Embryonic facial prominence (tissue), 1 donor: ENCODE measurements at regions not wholly inside any gene's neighbourhood (a gene's known extent, or its start where the extent isn't known, plus 50 kb on each side); places are given as distances from the start of the nearest gene placed in this dataset.

Source experiments
- DNase-seq: peaks from one replicate; pipeline ENCODE4 v3.0.0-alpha.2; 2016; ENCODE audit errors: extremely low spot score

DNA sequence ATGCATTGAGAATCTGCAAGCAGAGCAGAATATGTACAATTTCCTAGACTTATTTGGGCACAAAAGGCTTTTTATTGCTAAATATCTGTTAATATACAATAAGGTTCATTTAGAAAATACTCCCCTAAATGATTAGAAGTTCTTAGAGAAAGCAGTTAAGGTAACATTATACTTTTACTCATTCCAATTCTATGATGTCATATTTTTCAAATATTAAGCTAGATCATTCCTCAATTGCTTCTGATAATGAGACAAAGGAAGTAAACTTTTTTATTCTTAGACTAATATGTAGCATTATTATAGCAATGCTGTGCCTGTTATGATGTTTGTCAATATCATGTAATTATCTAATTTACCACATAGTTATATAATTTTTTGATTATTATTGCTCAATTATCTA lies 447.0 kb downstream of the SLC16A7 start:
- DNase-seq, result no peak

DNA sequence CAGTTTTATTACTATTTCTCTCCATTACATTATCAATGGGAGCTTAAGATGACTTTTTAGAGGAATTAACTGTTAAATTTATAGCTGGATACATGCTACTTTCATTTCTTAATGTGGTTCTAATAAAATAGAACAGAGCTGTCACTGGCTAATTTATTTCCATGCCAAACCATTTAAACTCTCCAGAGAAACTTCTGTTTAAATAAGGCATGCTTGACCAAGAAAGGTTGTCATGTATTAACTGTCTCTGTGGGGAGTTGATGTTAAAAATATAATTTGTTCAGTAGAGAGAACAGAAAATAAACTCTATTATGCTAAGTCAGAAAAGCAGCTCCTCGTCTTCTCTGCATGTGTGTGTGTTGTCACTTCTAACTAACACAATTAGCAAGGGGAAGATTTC lies 447.4 kb downstream of the SLC16A7 start:
- no peak for DNase-seq

DNA sequence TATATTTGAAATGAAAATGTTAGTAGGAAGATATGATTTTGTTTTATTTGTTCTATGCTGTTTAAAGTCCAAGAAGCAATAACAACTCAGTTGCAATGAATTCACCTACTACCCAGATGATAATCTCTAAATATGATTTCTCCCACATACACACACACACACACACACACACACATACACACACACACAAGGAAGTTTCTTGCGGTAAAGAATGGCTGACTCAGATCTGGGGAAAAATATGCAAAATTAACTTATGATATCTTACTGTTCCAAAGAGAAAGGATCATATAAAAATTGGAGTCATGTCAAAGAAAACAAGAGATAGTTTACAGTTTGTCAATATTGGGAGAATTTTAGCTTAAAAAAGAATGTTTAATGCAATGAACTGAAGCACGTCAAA lies 456.7 kb downstream of the SLC16A7 start:
- no peak for DNase-seq

- DNase-seq, result no peak
Measured at GRCh38 chr12:60059180-60059579, 463.4 kb downstream of the SLC16A7 start.

DNA sequence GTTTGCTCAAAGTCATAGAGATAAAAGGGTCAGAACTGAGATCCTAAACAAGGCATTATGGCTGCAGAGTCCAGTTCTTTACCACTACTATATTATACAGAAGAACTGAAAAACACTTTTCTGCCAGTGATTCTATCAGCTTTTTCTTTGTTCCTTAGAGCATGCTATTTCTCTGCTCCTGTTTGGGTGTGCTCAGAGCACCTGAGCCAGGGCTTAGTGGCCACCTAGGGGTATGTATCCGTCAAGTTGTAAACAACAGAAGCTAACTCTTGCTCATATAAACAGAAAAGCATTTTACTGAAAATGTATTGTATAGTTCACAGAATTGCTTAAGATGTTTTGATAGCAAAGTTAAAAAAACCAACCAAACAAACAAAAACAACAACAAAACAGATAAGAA lies 470.8 kb downstream of the SLC16A7 start:
- no peak for DNase-seq

DNA sequence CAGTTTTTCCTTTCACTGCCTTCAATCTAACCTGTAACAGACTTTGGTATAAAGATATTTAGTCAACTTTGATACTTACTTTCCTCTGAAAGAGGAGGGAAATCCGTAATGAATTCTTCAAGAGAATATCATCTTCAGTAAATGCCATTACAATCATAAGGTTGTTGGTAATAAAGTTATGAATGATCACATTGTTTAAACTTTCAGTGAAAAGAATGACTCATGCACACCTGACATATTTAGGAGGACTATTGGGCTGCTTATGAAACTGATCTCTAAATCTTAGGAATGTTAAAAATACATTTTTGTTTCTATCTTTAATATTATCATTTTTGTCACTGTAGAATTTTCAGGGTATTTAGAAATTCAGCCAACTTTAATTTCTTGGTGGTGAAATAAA lies 474.7 kb downstream of the SLC16A7 start:
- DNase-seq, result no peak

DNA sequence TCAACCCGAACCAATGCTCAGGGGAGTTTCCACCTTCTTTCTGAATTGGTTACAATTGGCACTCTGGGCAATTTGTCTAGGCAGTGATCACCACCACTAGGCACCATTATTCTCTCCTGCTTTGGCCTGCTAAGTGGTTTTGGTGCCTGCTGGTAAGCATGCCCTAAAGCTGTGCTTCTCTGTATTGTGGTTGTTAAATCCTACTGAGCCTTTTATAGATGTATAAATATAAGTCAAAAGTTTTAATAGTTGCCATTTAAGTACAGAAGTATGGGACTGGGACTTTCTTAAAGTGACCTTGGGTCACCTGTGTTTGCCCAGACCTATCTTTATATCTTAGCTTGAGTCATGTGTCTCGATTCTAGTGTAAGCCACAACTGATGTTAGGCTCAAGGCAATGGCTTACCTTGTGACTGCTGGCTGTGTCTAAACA lies 475.9 kb downstream of the SLC16A7 start:
- DNase-seq, result no peak

GRCh38 chr12:60072911-60073310 lies 477.1 kb downstream of the SLC16A7 start:
- DNase-seq, result no peak

DNA sequence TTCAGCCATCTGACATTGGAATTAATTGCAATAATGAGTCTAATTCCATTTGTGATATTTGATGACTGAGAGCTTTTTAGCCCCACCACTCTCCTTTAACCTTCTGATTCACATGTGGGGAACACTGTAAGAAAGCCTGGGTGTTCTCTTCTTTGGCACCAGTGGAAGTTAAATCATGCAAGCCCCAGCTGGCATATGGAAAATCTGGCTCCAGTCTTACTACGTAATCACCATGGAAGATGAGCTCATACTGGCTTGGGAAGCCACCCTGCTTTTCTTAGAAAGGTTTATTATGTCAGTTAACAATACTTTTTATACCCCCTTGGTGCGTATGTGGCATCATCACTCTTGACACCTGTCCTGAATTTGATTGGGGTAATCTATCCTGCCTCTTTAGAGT lies 479.3 kb downstream of the SLC16A7 start:
- DNase-seq, result no peak

- no peak for DNase-seq
Measured at GRCh38 chr12:60078026-60078425, 482.2 kb downstream of the SLC16A7 start.

DNA sequence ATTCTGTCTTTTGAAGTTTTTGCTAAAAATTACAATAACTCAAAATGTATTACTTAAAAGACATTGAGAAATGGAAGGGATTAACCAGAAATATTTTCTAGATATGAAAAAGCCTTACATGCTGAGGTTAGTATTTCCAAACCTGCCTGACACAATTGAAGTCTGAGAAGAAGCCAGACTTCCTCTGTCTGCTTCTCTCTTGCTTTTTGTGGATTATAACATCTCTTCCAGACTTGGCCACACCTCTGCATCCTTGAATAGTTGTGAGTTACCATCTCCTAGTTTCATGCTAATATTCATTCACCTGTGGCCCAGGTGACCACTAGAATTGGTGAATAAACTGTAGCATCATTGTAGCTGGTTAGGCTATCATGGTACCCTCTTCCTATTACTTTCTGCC lies 497.6 kb downstream of the SLC16A7 start:
- no peak for DNase-seq

DNA sequence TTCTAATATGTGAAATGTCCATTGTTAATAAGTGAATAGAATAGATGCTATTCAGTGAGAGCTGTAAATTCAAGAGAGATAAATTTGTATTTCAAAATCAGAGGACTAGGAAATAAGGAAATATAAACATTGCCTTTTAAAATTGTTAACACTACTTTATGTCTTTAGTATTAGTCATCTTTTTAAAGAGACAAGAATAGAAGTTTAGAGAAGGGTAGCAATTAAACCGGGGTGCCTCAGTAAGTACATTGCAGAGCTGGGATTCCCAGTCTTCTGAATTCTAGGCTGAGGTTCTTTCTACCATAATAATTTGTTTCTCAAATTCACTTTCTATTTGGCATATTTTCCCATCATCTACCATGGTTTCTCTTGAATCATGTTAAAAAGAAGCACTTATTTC lies 498.6 kb downstream of the SLC16A7 start:
- no peak for DNase-seq

DNA sequence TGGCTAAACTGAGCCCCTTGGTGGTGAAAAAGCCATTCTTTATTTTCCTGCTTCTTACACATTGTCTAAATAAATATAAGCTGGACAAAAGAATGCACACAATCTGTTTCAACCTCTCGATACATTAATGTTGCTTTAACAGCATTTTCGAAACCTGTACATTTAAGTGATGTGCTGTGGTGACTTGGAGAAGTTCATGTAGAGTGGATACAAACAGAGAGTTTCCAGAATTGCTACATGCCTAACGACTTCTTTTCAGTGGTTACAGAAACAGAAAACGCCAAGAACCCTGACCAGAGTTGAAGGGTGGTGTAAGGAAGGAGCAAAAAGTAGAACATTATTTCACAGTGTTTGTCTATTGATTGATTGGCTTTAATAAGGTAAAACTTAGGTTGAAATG lies 500.9 kb downstream of the SLC16A7 start:
- DNase-seq, result no peak

- no peak for DNase-seq
Measured at GRCh38 chr12:60100160-60100559, 504.3 kb downstream of the SLC16A7 start.

DNA sequence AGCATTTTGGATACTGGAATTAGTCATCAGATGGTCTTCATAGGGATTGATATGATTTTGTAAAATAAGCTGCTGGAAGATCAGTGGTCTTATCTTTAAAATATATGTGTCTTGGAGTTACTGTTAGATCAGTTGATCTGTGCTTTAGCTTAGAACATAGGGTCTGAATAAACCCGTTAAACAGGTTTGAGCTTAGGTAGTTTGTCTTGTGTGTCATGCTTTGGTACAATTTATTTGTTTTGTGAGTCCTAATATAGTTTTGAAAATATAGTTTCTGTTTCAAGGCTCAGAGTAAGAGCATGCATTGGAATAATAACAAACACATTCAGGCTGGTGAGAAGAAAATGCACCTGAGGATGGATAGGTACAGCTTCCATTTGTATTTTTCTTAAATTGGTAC lies 505.0 kb downstream of the SLC16A7 start:
- DNase-seq, result no peak

GRCh38 chr12:60101715-60102114 lies 505.9 kb downstream of the SLC16A7 start:
- DNase-seq, result no peak

GRCh38 chr12:60106214-60106613 lies 510.4 kb downstream of the SLC16A7 start:
- DNase-seq, result no peak

- no peak for DNase-seq
Measured at GRCh38 chr12:60107992-60108391, 512.2 kb downstream of the SLC16A7 start.

GRCh38 chr12:60112063-60112462 lies 516.2 kb downstream of the SLC16A7 start:
- no peak for DNase-seq

DNA sequence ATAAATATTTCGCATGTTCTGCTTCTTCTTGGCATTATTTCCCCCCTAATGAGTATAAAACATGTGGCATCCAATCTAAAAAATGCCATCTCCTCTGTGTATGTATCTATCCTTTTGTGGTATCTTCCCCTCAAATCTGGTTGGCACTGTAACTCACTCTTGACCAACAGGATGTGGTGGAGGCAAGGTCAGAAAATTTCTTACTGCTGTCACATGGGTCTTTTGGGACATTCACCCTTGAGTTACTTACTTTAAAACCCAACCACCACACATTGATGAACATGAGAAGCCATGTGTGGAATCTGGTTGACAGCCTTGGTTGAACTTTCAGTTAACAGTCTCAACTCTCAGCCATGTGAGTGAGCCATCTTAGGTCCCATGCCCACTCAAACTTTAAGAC lies 516.9 kb downstream of the SLC16A7 start:
- DNase-seq, result no peak

DNA sequence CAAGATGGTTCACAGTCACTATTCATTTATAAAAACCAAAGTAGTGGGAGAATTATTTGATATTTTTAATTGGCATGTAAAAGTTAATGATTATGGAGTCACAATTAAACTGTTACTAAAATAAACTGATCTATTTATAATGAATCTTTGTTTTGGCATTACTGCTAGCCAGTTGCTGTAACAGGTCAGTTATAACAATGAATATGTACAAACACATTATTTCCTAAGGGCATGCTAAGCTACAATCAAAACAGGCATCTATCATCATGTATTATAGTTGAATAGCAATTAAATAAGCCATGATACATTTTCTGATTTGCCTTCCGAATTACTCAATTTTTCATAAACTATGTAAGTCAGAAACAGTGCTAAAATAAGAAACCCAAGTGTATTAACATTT lies 518.3 kb downstream of the SLC16A7 start:
- DNase-seq, result no peak

DNA sequence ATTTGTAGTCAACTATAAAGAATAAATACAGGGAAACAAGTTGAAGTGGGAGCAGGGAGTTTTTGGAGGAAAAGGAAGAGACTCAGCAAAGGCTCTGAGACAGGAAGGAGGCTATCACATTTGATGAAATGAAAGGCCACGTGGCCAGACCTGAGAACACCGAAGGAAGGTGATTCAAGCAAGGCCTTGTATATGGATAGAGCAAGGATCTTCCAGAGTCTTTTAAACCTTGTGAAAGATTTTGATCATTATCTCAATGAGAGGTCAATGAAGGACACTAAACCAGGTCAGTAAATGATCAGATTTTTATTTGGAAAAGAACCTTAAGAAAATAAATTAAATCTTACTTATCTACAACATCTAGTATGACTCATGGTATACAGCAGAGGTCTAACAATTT lies 523.5 kb downstream of the SLC16A7 start:
- DNase-seq, result no peak

DNA sequence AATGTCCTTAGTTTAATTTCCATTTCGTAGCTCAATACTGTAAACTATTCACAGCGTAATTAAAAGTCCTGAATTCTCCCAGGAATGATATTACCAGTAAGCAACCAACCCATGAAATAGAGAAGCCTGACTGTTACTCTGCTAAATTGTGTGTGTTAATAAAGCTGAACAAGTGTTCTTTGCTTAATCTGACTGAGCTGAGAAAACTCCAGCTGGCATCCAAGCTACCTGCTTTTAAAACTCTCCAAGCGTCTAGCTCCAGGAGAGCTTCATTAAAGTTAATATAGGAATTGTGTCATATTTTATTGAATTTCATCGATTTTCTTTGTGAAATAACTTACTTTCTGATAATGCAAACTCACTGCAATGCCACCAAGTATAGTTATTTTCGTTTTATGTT lies 524.4 kb downstream of the SLC16A7 start:
- DNase-seq, result no peak

DNA sequence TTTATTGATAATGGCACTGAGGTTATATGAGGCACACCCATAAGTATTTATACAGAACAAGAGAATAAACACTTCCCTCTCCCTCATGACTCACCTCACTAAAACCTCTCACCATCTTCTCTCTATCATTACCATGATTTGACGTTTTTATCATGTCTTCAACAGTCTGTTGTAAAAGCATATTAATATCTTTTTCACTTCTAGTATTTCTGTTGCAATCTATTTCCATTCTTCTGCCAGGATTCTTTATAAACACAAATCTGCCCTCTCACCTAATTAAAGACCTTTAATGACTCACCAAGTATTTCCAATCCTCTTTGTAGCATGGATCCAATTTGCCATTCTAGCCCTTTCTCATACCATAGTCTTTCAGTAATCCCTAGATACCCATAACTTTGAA lies 527.7 kb downstream of the SLC16A7 start:
- DNase-seq, result no peak

- DNase-seq, result no peak
Measured at GRCh38 chr12:60137513-60137912, 541.7 kb downstream of the SLC16A7 start.
